Keratinocyte (primary cell): ENCODE measurements at regions not wholly inside any gene's neighbourhood (a gene's known extent, or its start where the extent isn't known, plus 50 kb on each side); places are given as distances from the start of the nearest gene placed in this dataset.

Source experiments
- DNase-seq: peaks from one replicate; pipeline ENCODE4 v3.0.0-alpha.2; 2011; ENCODE audit warnings: low read depth, missing footprints, low spot score
- FAIRE-seq: peaks from 2 replicates; lab custom pipeline; 2011; peaks lifted over from hg19 to GRCh38; lab: Jason Lieb, UNC
- H2AFZ ChIP-seq: 2 replicates; pipeline ENCODE4 v1.6.0; 2012; ENCODE audit warnings: low read length, control low read depth, inconsistent platforms; ENCODE audit not compliant: control insufficient read depth
- H3K27ac ChIP-seq: 2 replicates; pipeline ENCODE4 v1.5.1; 2011; ENCODE audit warnings: low read length; ENCODE audit not compliant: control insufficient read depth, insufficient read depth
- H3K27me3 ChIP-seq: 3 replicates; pipeline ENCODE4 v1.6.0; 2011; ENCODE audit warnings: low read length; ENCODE audit not compliant: control insufficient read depth, insufficient read depth; ENCODE audit errors: extremely low read depth
- H3K36me3 ChIP-seq, 2 experiments: 2 replicates in 1 of 2; 3 replicates in 1 of 2; pipeline ENCODE4 v1.5.1; 2011; ENCODE audit warnings: low read length in 2 of 2, mild to moderate bottlenecking in 1 of 2; ENCODE audit not compliant: control insufficient read depth in 2 of 2, insufficient read depth in 2 of 2; ENCODE audit errors: extremely low read depth in 1 of 2
- H3K4me1 ChIP-seq: 3 replicates; pipeline ENCODE4 v1.5.1; 2011; ENCODE audit warnings: low read length; ENCODE audit not compliant: control insufficient read depth, insufficient read depth; ENCODE audit errors: extremely low read depth
- H3K4me2 ChIP-seq: 3 replicates; pipeline ENCODE4 v1.6.0; 2011; ENCODE audit warnings: low read depth, low read length; ENCODE audit not compliant: control insufficient read depth, insufficient read depth; ENCODE audit errors: extremely low read depth
- H3K4me3 ChIP-seq, 3 experiments: fragments of 200-600 bp in 1 of 3; sonication (generic) in 1 of 3; 2 replicates in 2 of 3; 3 replicates in 1 of 3; pipeline ENCODE4 v1.5.1; 2011 to 2016; ENCODE audit warnings: low read length in 3 of 3, mild to moderate bottlenecking in 3 of 3, control low read depth in 2 of 3, inconsistent platforms in 1 of 3, low read depth in 1 of 3, mixed read lengths in 1 of 3, mixed run types in 1 of 3, moderate library complexity in 1 of 3; ENCODE audit not compliant: control insufficient read depth in 2 of 3, insufficient read depth in 2 of 3; ENCODE audit errors: extremely low read depth in 1 of 3
- H3K79me2 ChIP-seq: 2 replicates; pipeline ENCODE4 v1.6.0; 2012; ENCODE audit warnings: low read length; ENCODE audit not compliant: control insufficient read depth, insufficient read depth
- H3K9ac ChIP-seq: 3 replicates; pipeline ENCODE4 v1.6.0; 2011; ENCODE audit warnings: low read length; ENCODE audit not compliant: control insufficient read depth, insufficient read depth; ENCODE audit errors: extremely low read depth
- H3K9me1 ChIP-seq: 3 replicates; pipeline ENCODE4 v1.6.0; 2011; ENCODE audit warnings: low read length; ENCODE audit not compliant: control insufficient read depth, insufficient read depth; ENCODE audit errors: extremely low read depth
- H3K9me3 ChIP-seq: 2 replicates; pipeline ENCODE4 v1.5.1; 2012; ENCODE audit warnings: low read depth, low read length; ENCODE audit not compliant: control insufficient read depth
- H4K20me1 ChIP-seq: 3 replicates; pipeline ENCODE4 v1.6.0; 2011; ENCODE audit warnings: low read length; ENCODE audit not compliant: control insufficient read depth, insufficient read depth; ENCODE audit errors: extremely low read depth
- EZH2 ChIP-seq: IDR thresholded peaks from one replicate; pipeline ENCODE4 v1.6.1; 2012; ENCODE audit warnings: inconsistent platforms, mild to moderate bottlenecking, low read length, moderate library complexity
- dilution Hi-C: fragments of 300-500 bp; cut with MboI; formaldehyde crosslinking; loops from one replicate; pipeline ENCODE4 v1.7.0; 2020; ENCODE audit warnings: low sequenced_read_pairs; ENCODE audit not compliant: extremely low pct_ligation_motif_present
- TF ChIP-seq, protein P1 (sequence below), 3 experiments: IDR thresholded peaks in 1 of 3; conservative IDR thresholded peaks in 1 of 3; optimal IDR thresholded peaks in 1 of 3; 2 replicates in 2 of 3; 3 replicates in 1 of 3; pipeline versions ENCODE3 to v1.5.1; 2011; ENCODE audit warnings: low read length in 3 of 3, mild to moderate bottlenecking in 3 of 3, moderate library complexity in 2 of 3, control low read depth in 1 of 3, inconsistent platforms in 1 of 3; ENCODE audit not compliant: insufficient read depth in 2 of 3; ENCODE audit errors: extremely low read depth in 1 of 3

DNA sequence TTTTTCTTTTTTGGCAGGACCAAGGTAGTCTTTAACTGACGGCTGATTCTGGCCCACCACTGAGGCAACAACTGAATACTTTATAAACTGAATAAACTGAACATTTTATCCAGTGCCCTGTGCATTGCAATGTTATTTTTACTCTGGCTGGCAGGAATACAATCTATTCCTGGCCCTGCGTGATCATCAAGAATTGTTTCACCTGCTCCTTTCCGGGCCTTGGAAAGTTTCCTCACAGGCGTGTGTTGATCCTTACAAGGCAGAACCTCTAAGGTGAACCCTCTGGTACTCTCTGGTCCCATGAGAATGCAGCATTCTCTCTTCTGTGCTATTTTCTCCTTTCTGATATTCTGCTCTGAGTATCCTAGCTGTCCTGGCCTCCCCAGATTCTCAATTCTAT is 113.7 kb upstream of the KLHL29 start:
- no peaks in the 10 kb centered on the region for H3K9me3 ChIP-seq
- TF ChIP-seq, protein P1, sequence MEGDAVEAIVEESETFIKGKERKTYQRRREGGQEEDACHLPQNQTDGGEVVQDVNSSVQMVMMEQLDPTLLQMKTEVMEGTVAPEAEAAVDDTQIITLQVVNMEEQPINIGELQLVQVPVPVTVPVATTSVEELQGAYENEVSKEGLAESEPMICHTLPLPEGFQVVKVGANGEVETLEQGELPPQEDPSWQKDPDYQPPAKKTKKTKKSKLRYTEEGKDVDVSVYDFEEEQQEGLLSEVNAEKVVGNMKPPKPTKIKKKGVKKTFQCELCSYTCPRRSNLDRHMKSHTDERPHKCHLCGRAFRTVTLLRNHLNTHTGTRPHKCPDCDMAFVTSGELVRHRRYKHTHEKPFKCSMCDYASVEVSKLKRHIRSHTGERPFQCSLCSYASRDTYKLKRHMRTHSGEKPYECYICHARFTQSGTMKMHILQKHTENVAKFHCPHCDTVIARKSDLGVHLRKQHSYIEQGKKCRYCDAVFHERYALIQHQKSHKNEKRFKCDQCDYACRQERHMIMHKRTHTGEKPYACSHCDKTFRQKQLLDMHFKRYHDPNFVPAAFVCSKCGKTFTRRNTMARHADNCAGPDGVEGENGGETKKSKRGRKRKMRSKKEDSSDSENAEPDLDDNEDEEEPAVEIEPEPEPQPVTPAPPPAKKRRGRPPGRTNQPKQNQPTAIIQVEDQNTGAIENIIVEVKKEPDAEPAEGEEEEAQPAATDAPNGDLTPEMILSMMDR (optimal IDR thresholded peaks at IDR 0.05 in 1 of 3, IDR thresholded peaks at IDR 0.05 in 1 of 3, conservative IDR thresholded peaks at IDR 0.05 in 1 of 3; ENCODE audit: extremely low read depth in 1 of 3, insufficient read depth in 2 of 3, low read length in 3 of 3): no peak
- TF ChIP-seq EZH2: no peak
- no peaks in the 10 kb centered on the region for H3K36me3 ChIP-seq
- FAIRE-seq (no peak), DNase-seq (no peak)
- no peak overlapping the region for H2AFZ ChIP-seq
- no peak overlapping the region for H3K4me2 ChIP-seq
- H3K9me1 ChIP-seq: no peaks in the 10 kb centered on the region
- H3K27ac ChIP-seq: no peak overlapping the region
- H3K79me2 ChIP-seq: no peaks in the 10 kb centered on the region
- no peaks in the 10 kb centered on the region for H4K20me1 ChIP-seq
- no peak overlapping the region for H3K4me3 ChIP-seq
- H3K9ac ChIP-seq: no peak overlapping the region
- peaks cover 2% of the 10 kb centered on the region for H3K4me1 ChIP-seq
- H3K27me3 ChIP-seq: no peaks in the 10 kb centered on the region
- dilution Hi-C loops: no loop called here

DNA sequence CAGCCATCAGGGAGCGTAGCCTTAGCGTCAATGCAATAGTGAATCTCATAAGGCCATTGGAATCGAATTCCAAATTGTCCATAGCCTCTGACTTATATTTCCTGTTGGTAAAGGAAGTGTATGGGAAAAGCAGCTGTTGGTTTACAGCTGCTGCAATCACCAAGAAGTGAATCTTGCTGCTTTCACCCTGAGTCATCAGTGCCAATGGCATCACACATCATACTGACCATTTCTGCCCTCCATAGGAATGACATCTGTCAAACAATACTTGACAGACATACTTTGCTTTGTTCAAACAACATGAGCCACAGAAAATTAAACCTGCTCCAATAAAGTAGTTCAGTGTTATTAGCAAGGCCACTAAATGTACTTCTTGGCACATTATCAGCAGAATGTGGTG is 111.2 kb upstream of the KLHL29 start:
- no peaks in the 10 kb centered on the region for H3K79me2 ChIP-seq
- dilution Hi-C loops: no loop called here
- H3K27me3 ChIP-seq: no peaks in the 10 kb centered on the region
- no peak overlapping the region for H3K27ac ChIP-seq
- no peak overlapping the region for H2AFZ ChIP-seq
- no peaks in the 10 kb centered on the region for H4K20me1 ChIP-seq
- no peak for TF ChIP-seq EZH2
- TF ChIP-seq, protein P1 (optimal IDR thresholded peaks at IDR 0.05 in 1 of 3, IDR thresholded peaks at IDR 0.05 in 1 of 3, conservative IDR thresholded peaks at IDR 0.05 in 1 of 3; ENCODE audit: extremely low read depth in 1 of 3, insufficient read depth in 2 of 3, low read length in 3 of 3): no peak
- H3K9me3 ChIP-seq: no peaks in the 10 kb centered on the region
- DNase-seq (no peak), FAIRE-seq (no peak)
- no peak overlapping the region for H3K4me3 ChIP-seq
- no peak overlapping the region for H3K9ac ChIP-seq
- no peak overlapping the region for H3K4me2 ChIP-seq
- H3K36me3 ChIP-seq: no peaks in the 10 kb centered on the region
- H3K9me1 ChIP-seq: no peaks in the 10 kb centered on the region
- peaks cover 2% of the 10 kb centered on the region for H3K4me1 ChIP-seq
